H1 (cell line): ENCODE measurements at regions not wholly inside any gene's neighbourhood (a gene's known extent, or its start where the extent isn't known, plus 50 kb on each side); places are given as distances from the start of the nearest gene placed in this dataset.

Source experiments
- CTCF ChIA-PET: fragments of 300-600 bp; sonication (Branson Sonifier 250); formaldehyde crosslinking; loops from one replicate; lab custom pipeline; 2021; ENCODE audit not compliant: partially characterized antibody; lab: Charles Lee
- POLR2A ChIA-PET: fragments of 300-600 bp; sonication (Branson Sonifier 250); formaldehyde crosslinking; loops from one replicate; lab custom pipeline; 2021; ENCODE audit warnings: inconsistent platforms; ENCODE audit not compliant: partially characterized antibody; lab: Charles Lee
- DNase-seq, 2 experiments: peaks; one replicate each; pipeline versions ENCODE4 v3.0.0 to v3.0.0-alpha.2; 2010 to 2022; ENCODE audit warnings: low spot score in 2 of 2, low read depth in 1 of 2, mixed read lengths in 1 of 2
- FAIRE-seq: peaks from 2 replicates; lab custom pipeline; 2011; peaks lifted over from hg19 to GRCh38; lab: Jason Lieb, UNC
- H2AFZ ChIP-seq: 2 replicates; pipeline ENCODE4 v1.8.1; 2012; ENCODE audit warnings: low read length, inconsistent platforms
- H2AK5ac ChIP-seq: 2 replicates; pipeline ENCODE4 v1.6.1; 2013; ENCODE audit warnings: low read depth, low read length
- H2BK120ac ChIP-seq: replicated peaks from 2 replicates; pipeline ENCODE3; 2013; ENCODE audit warnings: low read depth, low read length, inconsistent platforms
- H2BK12ac ChIP-seq: 2 replicates; pipeline ENCODE4 v1.6.1; 2013; ENCODE audit warnings: low read depth, low read length
- H2BK15ac ChIP-seq: 2 replicates; pipeline ENCODE4 v1.6.1; 2013; ENCODE audit warnings: low read length
- H2BK20ac ChIP-seq: 2 replicates; pipeline ENCODE4 v1.6.1; 2013; ENCODE audit warnings: low read length
- H2BK5ac ChIP-seq: 2 replicates; pipeline ENCODE4 v1.6.1; 2013; ENCODE audit warnings: low read depth, low read length
- H3K14ac ChIP-seq: 2 replicates; pipeline ENCODE4 v1.6.1; 2013; ENCODE audit warnings: inconsistent platforms; ENCODE audit not compliant: insufficient read length
- H3K18ac ChIP-seq: 2 replicates; pipeline ENCODE4 v1.6.1; 2013; ENCODE audit warnings: low read length; ENCODE audit errors: extremely low read depth
- H3K23ac ChIP-seq: 2 replicates; pipeline ENCODE4 v1.6.1; 2013; ENCODE audit warnings: inconsistent platforms; ENCODE audit not compliant: insufficient read length
- H3K23me2 ChIP-seq: 2 replicates; pipeline ENCODE4 v1.6.1; 2013; ENCODE audit warnings: low read depth, low read length
- H3K27ac ChIP-seq: 2 replicates; pipeline ENCODE4 v1.6.1; 2011; ENCODE audit warnings: low read depth, low read length, inconsistent platforms
- H3K27me3 ChIP-seq, 4 experiments: replicated peaks in 1 of 4; 1 replicate in 1 of 4; 2 replicates in 3 of 4; pipeline versions ENCODE4 v1.6.1 to v1.8.1; 2011 to 2013; ENCODE audit warnings: low read length in 3 of 4, mild to moderate bottlenecking in 3 of 4, inconsistent platforms in 2 of 4, mixed read lengths in 2 of 4, moderate library complexity in 1 of 4; ENCODE audit not compliant: control insufficient read depth in 3 of 4, insufficient read depth in 3 of 4; ENCODE audit errors: extremely low read depth in 1 of 4
- H3K36me3 ChIP-seq, 4 experiments: 2 replicates each; pipeline versions ENCODE4 v1.6.1 to v1.8.1; 2011 to 2013; ENCODE audit warnings: mild to moderate bottlenecking in 4 of 4, low read length in 3 of 4, moderate library complexity in 2 of 4, control low read depth in 1 of 4, inconsistent platforms in 1 of 4; ENCODE audit not compliant: insufficient read depth in 4 of 4, control insufficient read depth in 2 of 4
- H3K4ac ChIP-seq: replicated peaks from 2 replicates; pipeline ENCODE3; 2013; ENCODE audit warnings: low read length, low read depth, mixed read lengths, inconsistent platforms; ENCODE audit not compliant: insufficient read length
- H3K4me1 ChIP-seq, 4 experiments: replicated peaks in 1 of 4; 1 replicate in 1 of 4; 2 replicates in 3 of 4; pipeline versions ENCODE4 v1.6.1 to v1.8.1; 2011 to 2013; ENCODE audit warnings: low read length in 3 of 4, inconsistent platforms in 2 of 4, mixed read lengths in 1 of 4; ENCODE audit not compliant: insufficient read depth in 4 of 4, control insufficient read depth in 3 of 4
- H3K4me2 ChIP-seq, 2 experiments: 2 replicates each; pipeline versions ENCODE4 v1.6.1 to v1.8.1; 2011 to 2013; ENCODE audit warnings: low read depth in 2 of 2, low read length in 2 of 2, control low read depth in 1 of 2, inconsistent platforms in 1 of 2, mild to moderate bottlenecking in 1 of 2; ENCODE audit not compliant: insufficient read depth in 1 of 2
- H3K4me3 ChIP-seq, 4 experiments: fragments of 200-600, 300-600 bp in 1 of 4; sonication (generic), shearing (Covaris generic), sonication (Bioruptor Twin) in 1 of 4; 2 replicates each; pipeline versions ENCODE4 v1.5.1 to v1.8.1; 2011 to 2016; ENCODE audit warnings: low read length in 4 of 4, low read depth in 3 of 4, control low read depth in 2 of 4, inconsistent platforms in 2 of 4, mild to moderate bottlenecking in 2 of 4, mixed read lengths in 1 of 4, moderate library complexity in 1 of 4; ENCODE audit not compliant: insufficient read depth in 2 of 4; ENCODE audit errors: extremely low read depth in 1 of 4
- H3K56ac ChIP-seq: replicated peaks from 2 replicates; pipeline ENCODE3; 2013; ENCODE audit warnings: low read depth, mild to moderate bottlenecking, mixed read lengths, low read length, inconsistent platforms; ENCODE audit not compliant: insufficient read length
- H3K79me1 ChIP-seq: 2 replicates; pipeline ENCODE4 v1.6.1; 2013; ENCODE audit warnings: low read depth, low read length, control low read depth
- H3K79me2 ChIP-seq, 2 experiments: 2 replicates each; pipeline versions ENCODE4 v1.6.1 to v1.8.1; 2012 to 2013; ENCODE audit warnings: low read length in 2 of 2, mild to moderate bottlenecking in 2 of 2, inconsistent platforms in 1 of 2; ENCODE audit not compliant: insufficient read depth in 2 of 2, control insufficient read depth in 1 of 2
- H3K9ac ChIP-seq, 4 experiments: replicated peaks in 1 of 4; 1 replicate in 1 of 4; 2 replicates in 3 of 4; pipeline versions ENCODE4 v1.6.1 to v1.8.1; 2011 to 2013; ENCODE audit warnings: low read depth in 3 of 4, low read length in 3 of 4, control low read depth in 2 of 4, mild to moderate bottlenecking in 2 of 4, moderate library complexity in 2 of 4, inconsistent platforms in 1 of 4; ENCODE audit errors: extremely low read depth in 1 of 4
- H3K9me3 ChIP-seq, 2 experiments: 2 replicates each; pipeline versions ENCODE4 v1.6.1 to v1.8.1; 2012 to 2013; ENCODE audit warnings: mild to moderate bottlenecking in 2 of 2, moderate library complexity in 2 of 2, control low read depth in 1 of 2, inconsistent platforms in 1 of 2, low read depth in 1 of 2, low read length in 1 of 2, mixed read lengths in 1 of 2; ENCODE audit not compliant: insufficient read depth in 2 of 2
- H4K20me1 ChIP-seq, 2 experiments: replicated peaks in 1 of 2; 2 replicates each; pipeline versions ENCODE3 to v1.8.1; 2011 to 2013; ENCODE audit warnings: inconsistent platforms in 2 of 2, low read length in 2 of 2, mild to moderate bottlenecking in 1 of 2; ENCODE audit not compliant: insufficient read depth in 2 of 2, control insufficient read depth in 1 of 2
- H4K5ac ChIP-seq: 2 replicates; pipeline ENCODE4 v1.6.1; 2013; ENCODE audit warnings: low read length, low read depth, mixed read lengths, inconsistent platforms; ENCODE audit not compliant: insufficient read length
- H4K8ac ChIP-seq: 2 replicates; pipeline ENCODE4 v1.8.0; 2013; ENCODE audit warnings: mild to moderate bottlenecking, moderate library complexity, low read length, inconsistent platforms; ENCODE audit not compliant: insufficient read depth; ENCODE audit errors: extremely low read depth
- H4K91ac ChIP-seq: replicated peaks from 2 replicates; pipeline ENCODE3; 2013; ENCODE audit warnings: low read length, mixed read lengths, inconsistent platforms; ENCODE audit not compliant: insufficient read length
- EP300 ChIP-seq, 2 experiments: IDR thresholded peaks; 1 replicate in 1 of 2; 2 replicates in 1 of 2; pipeline ENCODE4 v1.6.1; 2011 to 2012; ENCODE audit warnings: low read depth in 2 of 2, low read length in 2 of 2, mild to moderate bottlenecking in 2 of 2, borderline replicate concordance in 1 of 2, inconsistent platforms in 1 of 2, moderate library complexity in 1 of 2
- WGBS, 2 experiments: shearing (Covaris generic) in 1 of 2; methylation state at CpG; one replicate each; pipeline versions ENCODE4 v1.1.6 to v1.1.7; 2013 to 2015; ENCODE audit warnings: low lambda C conversion rate in 2 of 2, mixed read lengths in 2 of 2, inconsistent platforms in 1 of 2, low coverage in 1 of 2, missing lambda C conversion rate in 1 of 2; ENCODE audit not compliant: insufficient replicate concordance in 2 of 2, insufficient coverage in 1 of 2, insufficient read length in 1 of 2; ENCODE audit errors: extremely low coverage in 1 of 2, missing lambda C conversion rate in 1 of 2; 5-methylcytosine and 5-hydroxymethylcytosine counted together
- TF ChIP-seq, protein P1 (sequence below): IDR thresholded peaks from 2 replicates; pipeline ENCODE4 v1.6.1; 2012; ENCODE audit warnings: low read length, inconsistent platforms

DNA sequence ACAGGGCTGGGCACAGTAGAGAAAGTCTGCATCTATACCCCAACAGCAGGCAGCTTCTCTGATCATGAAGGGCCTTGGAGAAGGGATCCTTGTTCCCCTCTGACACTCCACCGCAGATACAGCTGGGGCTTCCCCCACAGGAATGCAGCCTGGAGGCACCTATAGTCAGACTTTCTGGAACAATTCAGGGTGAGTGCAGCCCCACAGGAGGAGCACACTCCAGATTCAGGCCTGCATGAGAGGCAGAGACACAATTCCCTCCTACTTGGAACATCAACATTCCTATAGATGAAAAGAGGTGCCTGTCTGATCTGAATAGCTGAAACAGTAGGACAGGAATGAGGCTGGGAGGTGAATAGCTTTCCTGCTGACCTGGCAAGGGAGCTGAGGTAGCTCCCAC, 1298.0 kb upstream of the CNTN5 start:
- WGBS, 2 experiments: 80% methylated on average over 1 of the region's 1 CpG; no CpG with 5 or more reads in 1 of the 2 experiments
- H2AK5ac ChIP-seq: no peak overlapping the region
- H3K23me2 ChIP-seq: no peaks in the 10 kb centered on the region
- H3K27ac ChIP-seq: no peak overlapping the region
- peak overlapping the region; percentile 93 for H4K91ac ChIP-seq
- no peaks in the 10 kb centered on the region for H4K20me1 ChIP-seq
- no peaks in the 10 kb centered on the region; a peak in 1 of 8 replicates for H3K36me3 ChIP-seq
- peak overlapping the region; percentile 96 for H3K4ac ChIP-seq
- no peak overlapping the region for H3K23ac ChIP-seq
- H4K5ac ChIP-seq: no peak overlapping the region
- H3K4me2 ChIP-seq: peak overlapping the region in 1 of 2 experiments; percentile 31; a peak in 1 of 4 replicates
- no peaks in the 10 kb centered on the region for H3K79me1 ChIP-seq
- H3K9me3 ChIP-seq: peaks cover 0 to 5% of the 10 kb centered on the region in 2 experiments; a peak in 1 of 4 replicates
- H2BK5ac ChIP-seq: no peak overlapping the region; the same call in 1 of the 2 replicates
- peak overlapping the region; percentile 97 for H2BK120ac ChIP-seq
- no peak overlapping the region for H3K56ac ChIP-seq
- no peaks in the 10 kb centered on the region for H3K79me2 ChIP-seq
- CTCF ChIA-PET: interaction anchor here (0.7 kb wide), 1 partner anchor 208 kb away, joined by 3 read pairs; no protein-coding TSS in a partner anchor
- H2BK12ac ChIP-seq: 0 out of 2 replicates have a peak overlapping the region, but pooled peaks have one; percentile 87
- FAIRE-seq: peak; percentile 81
- H2BK20ac ChIP-seq: no peak overlapping the region
- H2AFZ ChIP-seq: no peak overlapping the region
- peak; percentile 23 to 52 for DNase-seq
- 0 out of 2 replicates have a peak overlapping the region, but pooled peaks have one; percentile 62 for H3K18ac ChIP-seq
- H3K4me3 ChIP-seq: no peak overlapping the region
- H3K14ac ChIP-seq: no peak overlapping the region
- no peak overlapping the region for H3K9ac ChIP-seq
- no peak overlapping the region for H4K8ac ChIP-seq
- POLR2A ChIA-PET: no interaction called here
- H3K4me1 ChIP-seq: peaks cover 0 to 9% (median 4%) of the 10 kb centered on the region in 4 experiments; a peak in 5 of 7 replicates
- no peak overlapping the region for H2BK15ac ChIP-seq
- no peaks in the 10 kb centered on the region for H3K27me3 ChIP-seq
- peak in 1 of 2 experiments; percentile 79; a peak in 1 of 3 replicates for TF ChIP-seq EP300 (IDR thresholded peaks at IDR 0.05; ENCODE audit: borderline replicate concordance in 1 of 2, low read depth in 2 of 2, low read length in 2 of 2)
- TF ChIP-seq, protein P1, sequence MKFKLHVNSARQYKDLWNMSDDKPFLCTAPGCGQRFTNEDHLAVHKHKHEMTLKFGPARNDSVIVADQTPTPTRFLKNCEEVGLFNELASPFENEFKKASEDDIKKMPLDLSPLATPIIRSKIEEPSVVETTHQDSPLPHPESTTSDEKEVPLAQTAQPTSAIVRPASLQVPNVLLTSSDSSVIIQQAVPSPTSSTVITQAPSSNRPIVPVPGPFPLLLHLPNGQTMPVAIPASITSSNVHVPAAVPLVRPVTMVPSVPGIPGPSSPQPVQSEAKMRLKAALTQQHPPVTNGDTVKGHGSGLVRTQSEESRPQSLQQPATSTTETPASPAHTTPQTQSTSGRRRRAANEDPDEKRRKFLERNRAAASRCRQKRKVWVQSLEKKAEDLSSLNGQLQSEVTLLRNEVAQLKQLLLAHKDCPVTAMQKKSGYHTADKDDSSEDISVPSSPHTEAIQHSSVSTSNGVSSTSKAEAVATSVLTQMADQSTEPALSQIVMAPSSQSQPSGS: 0 out of 2 replicates have a peak, but pooled peaks have one; percentile 64
